ENCODE measurements at regions not wholly inside any gene's neighbourhood (a gene's known extent, or its start where the extent isn't known, plus 50 kb on each side); places are given as distances from the start of the nearest gene placed in this dataset.
A peak's percentile ranks its signal among the peaks of the same experiment; 100 is the strongest.

- no peak for DNase-seq (ENCODE audit: extremely low spot score)
- TF ChIP-seq CTCF (IDR thresholded peaks at IDR 0.05; ENCODE audit: control extremely low read depth, extremely low read depth, low read depth, missing control alignments), result no peak
- ChIA-PET CTCF (no interaction called here), POLR2A (no interaction called here)
These were observed 94.0 kb upstream of the TNRC6C start for GRCh38 chr17:77864234-77865111.

- CTCF ChIA-PET, result no interaction called here
- POLR2A ChIA-PET, result no interaction called here
- TF ChIP-seq CTCF (IDR thresholded peaks at IDR 0.05; ENCODE audit: control extremely low read depth, extremely low read depth, low read depth, missing control alignments), result no peak
- no peak for DNase-seq (ENCODE audit: extremely low spot score)
These were observed 93.3 kb upstream of the TNRC6C start for GRCh38 chr17:77865112-77865611.

GRCh38 chr17:77865716-77866115 lies 92.8 kb upstream of the TNRC6C start:
- TF ChIP-seq CTCF (IDR thresholded peaks at IDR 0.05; ENCODE audit: control extremely low read depth, extremely low read depth, low read depth, missing control alignments), result no peak
- ChIA-PET POLR2A (no interaction called here), CTCF (no interaction called here)
- no peak for DNase-seq (ENCODE audit: extremely low spot score)

GRCh38 chr17:77867308-77867781 lies 91.2 kb upstream of the TNRC6C start:
- peak; percentile 71 for DNase-seq (ENCODE audit: extremely low spot score)
- CTCF ChIA-PET, result no interaction called here
- POLR2A ChIA-PET, result no interaction called here
- TF ChIP-seq CTCF (IDR thresholded peaks at IDR 0.05; ENCODE audit: control extremely low read depth, extremely low read depth, low read depth, missing control alignments), result no peak

GRCh38 chr17:77867976-77868713 lies 90.4 kb upstream of the TNRC6C start:
- TF ChIP-seq CTCF (IDR thresholded peaks at IDR 0.05; ENCODE audit: control extremely low read depth, extremely low read depth, low read depth, missing control alignments), result no peak
- ChIA-PET CTCF (interaction anchor here (1.0 to 1.9 kb wide), 2 partner anchors 16 to 217 kb away, joined by 3 to 4 read pairs; no protein-coding TSS in a partner anchor), POLR2A (no interaction called here)
- no peak for DNase-seq (ENCODE audit: extremely low spot score)

GRCh38 chr17:77869041-77869599 lies 89.4 kb upstream of the TNRC6C start:
- ChIA-PET CTCF (interaction anchor here (1.0 to 1.9 kb wide), 5 partner anchors 10 to 216 kb away, joined by 3 to 4 read pairs (median 3); no protein-coding TSS in a partner anchor), POLR2A (no interaction called here)
- no peak for TF ChIP-seq CTCF (IDR thresholded peaks at IDR 0.05; ENCODE audit: control extremely low read depth, extremely low read depth, low read depth, missing control alignments)
- no peak for DNase-seq (ENCODE audit: extremely low spot score)
